Stomach (tissue), 4 donors: ENCODE measurements at regions not wholly inside any gene's neighbourhood (a gene's known extent, or its start where the extent isn't known, plus 50 kb on each side); places are given as distances from the start of the nearest gene placed in this dataset.

Experiments used
- CTCF ChIP-seq, 7 experiments: fragments of 450-650 bp in 4 of 7; fragments of 200-600 bp in 3 of 7; sonication (generic) in 3 of 7; IDR thresholded peaks; one replicate each; pipeline ENCODE4 v1.5.1; 2016 to 2019; ENCODE audit warnings: antibody characterized with exemption in 7 of 7, control low read depth in 2 of 7, mild to moderate bottlenecking in 1 of 7
- POLR2A ChIP-seq, 4 donors: fragments of 450-650 bp; IDR thresholded peaks; one replicate each; pipeline ENCODE4 v1.6.1; 2016; ENCODE audit warnings: antibody characterized with exemption in 4 of 4, control low read depth in 2 of 4, mild to moderate bottlenecking in 1 of 4, moderate library complexity in 1 of 4

- no peak for TF ChIP-seq POLR2A (IDR thresholded peaks at IDR 0.05)
- no peak for TF ChIP-seq CTCF (IDR thresholded peaks at IDR 0.05)
Measured at GRCh38 chr6:1233924-1234323, 78.0 kb upstream of the FOXQ1 start.
